NCI-H748 treated with DMSO at 0.1 percent for 48 hours (cell line): ENCODE measurements at regions not wholly inside any gene's neighbourhood (a gene's known extent, or its start where the extent isn't known, plus 50 kb on each side); places are given as distances from the start of the nearest gene placed in this dataset.
"Not testable (repeated sequence)": the region's sequence is repeated elsewhere in the genome, so short reads cannot be mapped to it uniquely, and the experiment has no call there.

ENCODE experiments used
- DNase-seq: peaks from one replicate; lab custom pipeline; 2025; lab: John Stamatoyannopoulos, UW

- no peak for DNase-seq
Observed at GRCh38 chr6:137623293-137623692, 129.1 kb upstream of the OLIG3 start.

GRCh38 chr6:137625100-137625661 is 131.0 kb upstream of the OLIG3 start:
- DNase-seq: no peak

- no peak for DNase-seq
Observed at GRCh38 chr6:137625808-137626207, 131.6 kb upstream of the OLIG3 start.

GRCh38 chr6:137630666-137631065 is 136.5 kb upstream of the OLIG3 start:
- no peak for DNase-seq

GRCh38 chr6:137631323-137631722 is 137.1 kb upstream of the OLIG3 start:
- no peak for DNase-seq

- not testable (repeated sequence) for DNase-seq
Observed at GRCh38 chr6:137634177-137634576, 140.0 kb upstream of the OLIG3 start.

GRCh38 chr6:137637121-137637520 is 142.9 kb upstream of the OLIG3 start:
- no peak for DNase-seq

GRCh38 chr6:137638926-137639706 is 144.9 kb upstream of the OLIG3 start:
- no peak for DNase-seq

- no peak for DNase-seq
Observed at GRCh38 chr6:137640086-137640485, 145.9 kb upstream of the OLIG3 start.

GRCh38 chr6:137641474-137642077 is 147.4 kb upstream of the OLIG3 start:
- peak; percentile 76 for DNase-seq

- DNase-seq: not testable (repeated sequence)
Observed at GRCh38 chr6:137643210-137643609, 149.0 kb upstream of the OLIG3 start.

- not testable (repeated sequence) for DNase-seq
Observed at GRCh38 chr6:137643644-137644043, 149.4 kb upstream of the OLIG3 start.

- DNase-seq: no peak
Observed at GRCh38 chr6:137645850-137646249, 151.7 kb upstream of the OLIG3 start.

GRCh38 chr6:137646484-137646883 is 152.3 kb upstream of the OLIG3 start:
- no peak for DNase-seq

- DNase-seq: no peak
Observed at GRCh38 chr6:137647762-137648447, 153.7 kb upstream of the OLIG3 start.

- DNase-seq: no peak
Observed at GRCh38 chr6:137650720-137651119, 156.5 kb upstream of the OLIG3 start.

GRCh38 chr6:137651178-137651577 is 157.0 kb upstream of the OLIG3 start:
- no peak for DNase-seq

GRCh38 chr6:137651591-137652335 is 157.6 kb upstream of the OLIG3 start:
- DNase-seq: no peak

- DNase-seq: no peak
Observed at GRCh38 chr6:137652961-137653705, 158.9 kb upstream of the OLIG3 start.

GRCh38 chr6:137653706-137654059 is 159.5 kb upstream of the OLIG3 start:
- DNase-seq: no peak

GRCh38 chr6:137654365-137654981 is 160.3 kb upstream of the OLIG3 start:
- no peak for DNase-seq
